Epithelial cell of proximal tubule (primary cell): ENCODE measurements at regions not wholly inside any gene's neighbourhood (a gene's known extent, or its start where the extent isn't known, plus 50 kb on each side); places are given as distances from the start of the nearest gene placed in this dataset.

ENCODE experiments used
- DNase-seq: peaks from one replicate; pipeline ENCODE4 v3.0.0-alpha.2; 2011; ENCODE audit warnings: low read depth
- H3K4me3 ChIP-seq: 2 replicates; pipeline ENCODE4 v1.5.1; 2011; ENCODE audit warnings: low read depth, mild to moderate bottlenecking, low read length
- TF ChIP-seq, protein P1 (sequence below): conservative IDR thresholded peaks from 2 replicates; pipeline ENCODE4 v1.5.1; 2012; ENCODE audit warnings: low read depth, mild to moderate bottlenecking, low read length

DNA sequence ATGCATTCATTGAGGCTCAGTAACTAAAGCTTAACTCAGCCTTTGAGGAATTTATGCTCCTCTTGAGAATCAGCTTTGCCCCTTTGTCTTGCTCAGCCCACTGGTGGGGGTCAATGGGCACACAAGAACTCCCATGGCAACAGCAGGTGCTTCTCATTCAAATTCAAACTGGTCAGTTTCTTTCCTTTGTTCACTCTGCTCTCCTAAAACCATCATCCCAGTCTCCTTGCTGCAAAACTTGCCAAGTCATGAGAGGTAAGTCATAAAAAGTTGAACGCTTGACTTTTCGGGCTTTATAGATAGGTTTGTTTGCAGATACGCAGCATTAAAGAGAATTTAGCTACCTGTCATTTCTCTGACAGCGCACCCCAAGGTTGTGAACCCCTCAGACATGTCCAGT, 146.8 kb downstream of the TFAP2A start:
- H3K4me3 ChIP-seq, result no peak overlapping the region
- no peak for DNase-seq
- TF ChIP-seq, protein P1, sequence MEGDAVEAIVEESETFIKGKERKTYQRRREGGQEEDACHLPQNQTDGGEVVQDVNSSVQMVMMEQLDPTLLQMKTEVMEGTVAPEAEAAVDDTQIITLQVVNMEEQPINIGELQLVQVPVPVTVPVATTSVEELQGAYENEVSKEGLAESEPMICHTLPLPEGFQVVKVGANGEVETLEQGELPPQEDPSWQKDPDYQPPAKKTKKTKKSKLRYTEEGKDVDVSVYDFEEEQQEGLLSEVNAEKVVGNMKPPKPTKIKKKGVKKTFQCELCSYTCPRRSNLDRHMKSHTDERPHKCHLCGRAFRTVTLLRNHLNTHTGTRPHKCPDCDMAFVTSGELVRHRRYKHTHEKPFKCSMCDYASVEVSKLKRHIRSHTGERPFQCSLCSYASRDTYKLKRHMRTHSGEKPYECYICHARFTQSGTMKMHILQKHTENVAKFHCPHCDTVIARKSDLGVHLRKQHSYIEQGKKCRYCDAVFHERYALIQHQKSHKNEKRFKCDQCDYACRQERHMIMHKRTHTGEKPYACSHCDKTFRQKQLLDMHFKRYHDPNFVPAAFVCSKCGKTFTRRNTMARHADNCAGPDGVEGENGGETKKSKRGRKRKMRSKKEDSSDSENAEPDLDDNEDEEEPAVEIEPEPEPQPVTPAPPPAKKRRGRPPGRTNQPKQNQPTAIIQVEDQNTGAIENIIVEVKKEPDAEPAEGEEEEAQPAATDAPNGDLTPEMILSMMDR, result no peak

DNA sequence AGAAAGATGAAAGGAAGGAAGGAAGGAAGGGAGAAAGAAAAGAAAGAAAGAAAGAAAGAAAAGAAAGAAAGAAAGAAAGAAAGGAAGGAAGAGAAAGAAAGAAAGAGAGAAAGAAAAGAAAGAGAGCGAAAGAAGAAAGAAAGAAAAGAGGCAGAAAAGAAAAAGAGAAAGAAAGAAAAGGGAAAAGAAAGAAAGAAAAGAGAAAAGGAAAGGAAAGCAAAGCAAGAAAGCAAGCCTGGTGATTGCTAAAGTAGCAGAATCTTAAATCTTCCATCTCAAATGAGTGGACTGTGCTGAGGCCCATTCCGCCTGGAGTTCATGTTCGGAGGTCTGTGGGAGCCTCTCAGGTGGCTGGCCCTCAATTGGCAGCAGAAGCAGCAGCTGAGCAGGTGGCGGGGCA, 148.4 kb downstream of the TFAP2A start:
- H3K4me3 ChIP-seq, result no peak overlapping the region
- TF ChIP-seq, protein P1, result no peak
- DNase-seq, result no peak

DNA sequence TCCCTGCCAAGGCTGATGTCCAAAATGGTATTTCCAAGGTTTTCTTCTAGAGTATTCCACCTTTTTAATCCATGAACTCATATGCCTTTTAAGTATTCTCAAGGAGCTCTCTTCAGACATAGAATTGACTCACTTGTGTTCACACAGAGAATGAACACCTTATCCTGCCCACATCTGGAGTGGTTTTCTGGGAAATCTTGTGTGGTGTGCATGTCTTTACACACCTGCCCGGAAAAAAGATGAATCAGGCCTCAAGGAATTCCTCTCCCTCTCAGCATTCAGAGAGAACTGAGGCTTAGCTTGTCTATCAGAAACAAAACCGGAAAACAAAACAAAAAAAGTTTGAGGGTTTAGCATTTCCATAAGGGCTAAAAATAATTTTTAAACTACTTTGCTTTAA, 148.8 kb downstream of the TFAP2A start:
- DNase-seq, result no peak
- no peak overlapping the region for H3K4me3 ChIP-seq
- TF ChIP-seq, protein P1, result no peak

DNA sequence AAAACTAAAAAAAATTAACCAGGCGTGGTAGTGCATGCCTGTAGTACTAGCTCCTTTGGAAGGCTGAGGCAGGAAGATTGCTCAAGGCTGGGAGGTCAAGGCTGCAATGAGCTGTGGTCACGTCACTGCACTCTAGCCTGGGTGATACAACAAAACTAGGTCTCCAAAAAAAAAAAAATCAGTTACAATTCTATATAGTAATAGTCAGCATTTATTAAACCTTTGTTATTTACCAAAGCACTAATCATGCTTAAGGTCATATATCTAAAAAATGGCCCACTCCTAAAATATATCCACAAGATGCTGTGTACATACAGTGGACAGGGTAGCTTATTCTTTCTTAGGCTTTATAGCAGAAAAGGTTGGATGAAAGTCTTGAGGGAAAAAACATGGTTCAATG, 152.4 kb downstream of the TFAP2A start:
- TF ChIP-seq, protein P1, result no peak
- DNase-seq, result no peak
- no peak overlapping the region for H3K4me3 ChIP-seq

DNA sequence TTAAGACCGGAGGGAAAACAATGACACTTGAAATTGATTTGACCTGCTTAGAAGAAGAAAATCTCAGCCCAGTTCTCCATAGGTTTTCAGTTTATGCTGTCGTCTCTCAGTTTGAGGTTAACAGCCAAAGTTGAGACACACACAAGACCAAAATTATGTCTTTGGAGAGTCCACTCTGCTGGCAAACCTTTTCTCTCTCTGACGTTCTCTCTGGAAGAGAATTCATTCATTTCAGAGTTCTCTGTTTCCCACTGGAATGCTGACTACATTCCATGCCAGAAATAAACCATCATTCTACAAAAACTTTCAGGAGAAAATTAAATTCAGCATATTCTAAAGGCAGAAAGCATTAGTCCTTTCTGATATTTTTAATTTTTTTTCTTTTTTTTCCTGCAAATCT, 155.2 kb downstream of the TFAP2A start:
- TF ChIP-seq, protein P1, result no peak
- DNase-seq, result no peak

DNA sequence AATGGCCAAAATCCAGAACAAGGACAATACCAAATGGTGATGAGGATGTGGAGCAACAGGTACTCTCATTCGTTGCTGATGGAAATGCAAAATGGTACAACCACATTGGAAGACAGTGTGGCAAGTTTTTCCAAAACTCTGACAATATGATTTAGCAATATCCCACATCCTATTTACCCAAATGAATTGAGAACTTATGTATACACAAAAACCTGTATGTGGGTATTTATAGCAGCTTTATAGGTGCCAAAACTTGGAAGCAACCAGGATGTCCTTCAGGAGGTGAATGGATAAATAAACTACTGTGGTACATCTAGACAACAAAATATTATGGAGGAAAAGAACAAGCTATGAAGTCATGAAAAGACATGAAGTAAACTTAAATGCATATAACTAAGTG, 156.5 kb downstream of the TFAP2A start:
- DNase-seq, result no peak
- no peak overlapping the region for H3K4me3 ChIP-seq
- TF ChIP-seq, protein P1, result no peak

More for the DNA sequence above, 155.2 kb downstream of the TFAP2A start:
- no peak overlapping the region for H3K4me3 ChIP-seq

DNA sequence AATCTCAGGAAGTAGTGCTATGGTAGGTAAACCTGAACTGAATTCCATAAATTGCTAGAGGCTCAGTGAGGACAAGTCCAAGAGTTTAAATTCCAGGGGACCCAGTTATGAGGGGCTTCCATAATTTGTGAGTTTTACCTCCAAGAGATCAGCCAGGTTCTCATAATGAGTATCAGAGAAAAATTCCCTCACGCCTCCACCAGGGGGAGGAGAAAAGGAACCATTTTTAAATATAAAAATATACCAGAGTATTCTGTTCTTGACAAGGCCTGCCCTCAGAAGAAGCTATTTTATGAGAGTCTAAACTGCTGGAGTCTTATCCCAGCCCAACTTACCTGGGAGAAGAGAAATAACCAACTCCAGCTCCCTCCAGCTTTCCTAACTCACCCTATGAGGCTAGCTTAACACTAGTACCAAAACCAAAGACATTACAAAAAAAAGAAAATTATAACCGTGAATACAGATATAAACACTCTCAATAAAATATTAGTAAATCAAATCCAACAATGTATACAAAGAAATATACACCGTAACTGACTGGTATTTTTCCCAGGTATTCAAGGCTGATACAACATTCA, 158.7 kb downstream of the TFAP2A start:
- H3K4me3 ChIP-seq, result no peak overlapping the region
- DNase-seq, result no peak
- TF ChIP-seq, protein P1, result peak; percentile 64
